ENCODE measurements at regions not wholly inside any gene's neighbourhood (a gene's known extent, or its start where the extent isn't known, plus 50 kb on each side); places are given as distances from the start of the nearest gene placed in this dataset.

DNA sequence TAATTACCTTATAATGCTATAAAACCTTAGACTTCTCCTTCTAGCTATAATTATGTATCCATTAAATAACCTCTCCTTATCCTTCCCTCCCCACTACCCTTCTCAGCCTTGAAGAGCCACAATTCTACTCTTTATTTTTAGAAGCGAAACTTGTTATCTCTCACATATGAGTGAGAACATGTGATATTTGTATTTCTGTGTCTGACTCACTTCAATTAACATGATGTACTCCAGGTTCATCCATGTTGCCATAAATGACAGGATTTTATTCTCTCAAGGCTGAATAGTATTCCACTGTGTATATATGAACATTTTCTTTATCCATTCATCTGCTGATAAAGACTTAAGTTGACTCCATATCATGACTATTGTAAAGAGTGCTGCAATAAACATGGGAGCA is 485.6 kb downstream of the FLRT2 start:
- ChIA-PET POLR2A (no interaction called here), RAD21 (ENCODE audit: unreplicated experiment) (interaction anchor here (0.5 kb wide), 1 partner anchor 14 kb away, joined by 4 read pairs; no protein-coding TSS in a partner anchor), SMC1A (ENCODE audit: uncharacterized antibody, unreplicated experiment) (interaction anchor here (1.6 kb wide), 1 partner anchor 16 kb away, joined by 4 read pairs; no protein-coding TSS in a partner anchor), CTCF (interaction anchor here (1.0 to 1.7 kb wide), 3 partner anchors 10 to 23 kb away, joined by 3 to 4 read pairs (median 3); no protein-coding TSS in a partner anchor)
- no peaks in the 10 kb centered on the region for H3K27me3 ChIP-seq (replicated peaks in 1 of 2; ENCODE audit: control insufficient read depth in 2 of 2, insufficient read depth in 2 of 2, low read length in 1 of 2)
- H4K20me1 ChIP-seq (ENCODE audit: control insufficient read depth, insufficient read depth), result no peaks in the 10 kb centered on the region
- FAIRE-seq (no peak), ATAC-seq (no peak), DNase-seq (ENCODE audit: low read depth, low spot score) (no peak)
- H3K9me3 ChIP-seq (replicated peaks; ENCODE audit: control insufficient read depth, insufficient read depth, low read length), result no peaks in the 10 kb centered on the region
- 11% methylated on average over 1 of the region's 1 CpG for WGBS (ENCODE audit: insufficient coverage, insufficient replicate concordance, low lambda C conversion rate, missing lambda C conversion rate)
- H3K9ac ChIP-seq (ENCODE audit: control insufficient read depth, insufficient read depth, low read length), result no peak overlapping the region
- intact Hi-C loops (cut with micrococcal nuclease; ENCODE audit: unreplicated experiment) (no loop called here), in situ Hi-C loops (cut with MboI) (no loop called here)
- H3K4me2 ChIP-seq (ENCODE audit: control insufficient read depth, insufficient read depth), result no peak overlapping the region
- no peaks in the 10 kb centered on the region for H3K36me3 ChIP-seq (ENCODE audit: control insufficient read depth in 2 of 2, insufficient read depth in 2 of 2, low read length in 1 of 2)
- no peaks in the 10 kb centered on the region for H3K4me1 ChIP-seq (ENCODE audit: control insufficient read depth, insufficient read depth, low read length)
- no peak overlapping the region for H2AFZ ChIP-seq (ENCODE audit: control insufficient read depth, low read depth, low read length)
- H3K79me2 ChIP-seq (ENCODE audit: control insufficient read depth, insufficient read depth, low read length), result no peaks in the 10 kb centered on the region
- BruUV-seq (replicated peaks), result no TSS peak
- H3K27ac ChIP-seq (ENCODE audit: control insufficient read depth, insufficient read depth), result no peak overlapping the region
- no peak overlapping the region for H3K4me3 ChIP-seq
- TF ChIP-seq, protein P1, sequence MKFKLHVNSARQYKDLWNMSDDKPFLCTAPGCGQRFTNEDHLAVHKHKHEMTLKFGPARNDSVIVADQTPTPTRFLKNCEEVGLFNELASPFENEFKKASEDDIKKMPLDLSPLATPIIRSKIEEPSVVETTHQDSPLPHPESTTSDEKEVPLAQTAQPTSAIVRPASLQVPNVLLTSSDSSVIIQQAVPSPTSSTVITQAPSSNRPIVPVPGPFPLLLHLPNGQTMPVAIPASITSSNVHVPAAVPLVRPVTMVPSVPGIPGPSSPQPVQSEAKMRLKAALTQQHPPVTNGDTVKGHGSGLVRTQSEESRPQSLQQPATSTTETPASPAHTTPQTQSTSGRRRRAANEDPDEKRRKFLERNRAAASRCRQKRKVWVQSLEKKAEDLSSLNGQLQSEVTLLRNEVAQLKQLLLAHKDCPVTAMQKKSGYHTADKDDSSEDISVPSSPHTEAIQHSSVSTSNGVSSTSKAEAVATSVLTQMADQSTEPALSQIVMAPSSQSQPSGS (IDR thresholded peaks at IDR 0.05; ENCODE audit: low read length), result no peak
- TF ChIP-seq, protein P2, sequence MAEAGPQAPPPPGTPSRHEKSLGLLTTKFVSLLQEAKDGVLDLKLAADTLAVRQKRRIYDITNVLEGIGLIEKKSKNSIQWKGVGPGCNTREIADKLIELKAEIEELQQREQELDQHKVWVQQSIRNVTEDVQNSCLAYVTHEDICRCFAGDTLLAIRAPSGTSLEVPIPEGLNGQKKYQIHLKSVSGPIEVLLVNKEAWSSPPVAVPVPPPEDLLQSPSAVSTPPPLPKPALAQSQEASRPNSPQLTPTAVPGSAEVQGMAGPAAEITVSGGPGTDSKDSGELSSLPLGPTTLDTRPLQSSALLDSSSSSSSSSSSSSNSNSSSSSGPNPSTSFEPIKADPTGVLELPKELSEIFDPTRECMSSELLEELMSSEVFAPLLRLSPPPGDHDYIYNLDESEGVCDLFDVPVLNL (IDR thresholded peaks at IDR 0.05; ENCODE audit: low read depth, low read length), result no peak
- no peak for TF ChIP-seq GATAD2B (conservative IDR thresholded peaks at IDR 0.05; ENCODE audit: low read depth)
- TF ChIP-seq NFYA (IDR thresholded peaks at IDR 0.05; ENCODE audit: borderline replicate concordance, low read depth, low read length), result no peak
- TF ChIP-seq POLR2AphosphoS2 (IDR thresholded peaks at IDR 0.05; ENCODE audit: low read depth, low read length), result no peak
- no peak for TF ChIP-seq JUNB (IDR thresholded peaks at IDR 0.05)
- TF ChIP-seq, protein P3, sequence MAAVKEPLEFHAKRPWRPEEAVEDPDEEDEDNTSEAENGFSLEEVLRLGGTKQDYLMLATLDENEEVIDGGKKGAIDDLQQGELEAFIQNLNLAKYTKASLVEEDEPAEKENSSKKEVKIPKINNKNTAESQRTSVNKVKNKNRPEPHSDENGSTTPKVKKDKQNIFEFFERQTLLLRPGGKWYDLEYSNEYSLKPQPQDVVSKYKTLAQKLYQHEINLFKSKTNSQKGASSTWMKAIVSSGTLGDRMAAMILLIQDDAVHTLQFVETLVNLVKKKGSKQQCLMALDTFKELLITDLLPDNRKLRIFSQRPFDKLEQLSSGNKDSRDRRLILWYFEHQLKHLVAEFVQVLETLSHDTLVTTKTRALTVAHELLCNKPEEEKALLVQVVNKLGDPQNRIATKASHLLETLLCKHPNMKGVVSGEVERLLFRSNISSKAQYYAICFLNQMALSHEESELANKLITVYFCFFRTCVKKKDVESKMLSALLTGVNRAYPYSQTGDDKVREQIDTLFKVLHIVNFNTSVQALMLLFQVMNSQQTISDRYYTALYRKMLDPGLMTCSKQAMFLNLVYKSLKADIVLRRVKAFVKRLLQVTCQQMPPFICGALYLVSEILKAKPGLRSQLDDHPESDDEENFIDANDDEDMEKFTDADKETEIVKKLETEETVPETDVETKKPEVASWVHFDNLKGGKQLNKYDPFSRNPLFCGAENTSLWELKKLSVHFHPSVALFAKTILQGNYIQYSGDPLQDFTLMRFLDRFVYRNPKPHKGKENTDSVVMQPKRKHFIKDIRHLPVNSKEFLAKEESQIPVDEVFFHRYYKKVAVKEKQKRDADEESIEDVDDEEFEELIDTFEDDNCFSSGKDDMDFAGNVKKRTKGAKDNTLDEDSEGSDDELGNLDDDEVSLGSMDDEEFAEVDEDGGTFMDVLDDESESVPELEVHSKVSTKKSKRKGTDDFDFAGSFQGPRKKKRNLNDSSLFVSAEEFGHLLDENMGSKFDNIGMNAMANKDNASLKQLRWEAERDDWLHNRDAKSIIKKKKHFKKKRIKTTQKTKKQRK (IDR thresholded peaks at IDR 0.05; ENCODE audit: low read depth, low read length), result no peak
- TF ChIP-seq POLR2AphosphoS5 (IDR thresholded peaks at IDR 0.05; ENCODE audit: low read length), result no peak
- TF ChIP-seq, protein P4, sequence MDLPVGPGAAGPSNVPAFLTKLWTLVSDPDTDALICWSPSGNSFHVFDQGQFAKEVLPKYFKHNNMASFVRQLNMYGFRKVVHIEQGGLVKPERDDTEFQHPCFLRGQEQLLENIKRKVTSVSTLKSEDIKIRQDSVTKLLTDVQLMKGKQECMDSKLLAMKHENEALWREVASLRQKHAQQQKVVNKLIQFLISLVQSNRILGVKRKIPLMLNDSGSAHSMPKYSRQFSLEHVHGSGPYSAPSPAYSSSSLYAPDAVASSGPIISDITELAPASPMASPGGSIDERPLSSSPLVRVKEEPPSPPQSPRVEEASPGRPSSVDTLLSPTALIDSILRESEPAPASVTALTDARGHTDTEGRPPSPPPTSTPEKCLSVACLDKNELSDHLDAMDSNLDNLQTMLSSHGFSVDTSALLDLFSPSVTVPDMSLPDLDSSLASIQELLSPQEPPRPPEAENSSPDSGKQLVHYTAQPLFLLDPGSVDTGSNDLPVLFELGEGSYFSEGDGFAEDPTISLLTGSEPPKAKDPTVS (IDR thresholded peaks at IDR 0.05; ENCODE audit: low read depth, low read length), result no peak
- TF ChIP-seq, protein P5, sequence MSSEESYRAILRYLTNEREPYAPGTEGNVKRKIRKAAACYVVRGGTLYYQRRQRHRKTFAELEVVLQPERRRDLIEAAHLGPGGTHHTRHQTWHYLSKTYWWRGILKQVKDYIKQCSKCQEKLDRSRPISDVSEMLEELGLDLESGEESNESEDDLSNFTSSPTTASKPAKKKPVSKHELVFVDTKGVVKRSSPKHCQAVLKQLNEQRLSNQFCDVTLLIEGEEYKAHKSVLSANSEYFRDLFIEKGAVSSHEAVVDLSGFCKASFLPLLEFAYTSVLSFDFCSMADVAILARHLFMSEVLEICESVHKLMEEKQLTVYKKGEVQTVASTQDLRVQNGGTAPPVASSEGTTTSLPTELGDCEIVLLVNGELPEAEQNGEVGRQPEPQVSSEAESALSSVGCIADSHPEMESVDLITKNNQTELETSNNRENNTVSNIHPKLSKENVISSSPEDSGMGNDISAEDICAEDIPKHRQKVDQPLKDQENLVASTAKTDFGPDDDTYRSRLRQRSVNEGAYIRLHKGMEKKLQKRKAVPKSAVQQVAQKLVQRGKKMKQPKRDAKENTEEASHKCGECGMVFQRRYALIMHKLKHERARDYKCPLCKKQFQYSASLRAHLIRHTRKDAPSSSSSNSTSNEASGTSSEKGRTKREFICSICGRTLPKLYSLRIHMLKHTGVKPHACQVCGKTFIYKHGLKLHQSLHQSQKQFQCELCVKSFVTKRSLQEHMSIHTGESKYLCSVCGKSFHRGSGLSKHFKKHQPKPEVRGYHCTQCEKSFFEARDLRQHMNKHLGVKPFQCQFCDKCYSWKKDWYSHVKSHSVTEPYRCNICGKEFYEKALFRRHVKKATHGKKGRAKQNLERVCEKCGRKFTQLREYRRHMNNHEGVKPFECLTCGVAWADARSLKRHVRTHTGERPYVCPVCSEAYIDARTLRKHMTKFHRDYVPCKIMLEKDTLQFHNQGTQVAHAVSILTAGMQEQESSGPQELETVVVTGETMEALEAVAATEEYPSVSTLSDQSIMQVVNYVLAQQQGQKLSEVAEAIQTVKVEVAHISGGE (CRISPR knock-in tag; IDR thresholded peaks at IDR 0.05), result no peak
- TF ChIP-seq, protein P6, sequence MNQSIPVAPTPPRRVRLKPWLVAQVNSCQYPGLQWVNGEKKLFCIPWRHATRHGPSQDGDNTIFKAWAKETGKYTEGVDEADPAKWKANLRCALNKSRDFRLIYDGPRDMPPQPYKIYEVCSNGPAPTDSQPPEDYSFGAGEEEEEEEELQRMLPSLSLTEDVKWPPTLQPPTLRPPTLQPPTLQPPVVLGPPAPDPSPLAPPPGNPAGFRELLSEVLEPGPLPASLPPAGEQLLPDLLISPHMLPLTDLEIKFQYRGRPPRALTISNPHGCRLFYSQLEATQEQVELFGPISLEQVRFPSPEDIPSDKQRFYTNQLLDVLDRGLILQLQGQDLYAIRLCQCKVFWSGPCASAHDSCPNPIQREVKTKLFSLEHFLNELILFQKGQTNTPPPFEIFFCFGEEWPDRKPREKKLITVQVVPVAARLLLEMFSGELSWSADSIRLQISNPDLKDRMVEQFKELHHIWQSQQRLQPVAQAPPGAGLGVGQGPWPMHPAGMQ (IDR thresholded peaks at IDR 0.05; ENCODE audit: borderline replicate concordance), result no peak
- TF ChIP-seq RAD51 (IDR thresholded peaks at IDR 0.05), result no peak
